Right atrium auricular region (tissue), 2 donors: ENCODE measurements at regions not wholly inside any gene's neighbourhood (a gene's known extent, or its start where the extent isn't known, plus 50 kb on each side); places are given as distances from the start of the nearest gene placed in this dataset.
"Not testable (repeated sequence)": the region's sequence is repeated elsewhere in the genome, so short reads cannot be mapped to it uniquely, and the experiment has no call there.

Experiments used
- DNase-seq: peaks from one replicate; pipeline ENCODE4 v3.0.0-alpha.2; 2019; ENCODE audit warnings: low spot score
- H3K27ac ChIP-seq, 2 donors: fragments of 200-600 bp; sonication (generic); 1 replicate in 1 of 2; 2 replicates in 1 of 2; pipeline ENCODE4 v1.5.1; 2016 to 2019
- H3K27me3 ChIP-seq, 2 donors: fragments of 200-600 bp; sonication (generic); one replicate each; pipeline versions ENCODE4 v1.5.1 to v1.6.0; 2017 to 2019
- H3K36me3 ChIP-seq: fragments of 200-600 bp; sonication (generic); one replicate; pipeline ENCODE4 v1.5.1; 2016
- H3K4me1 ChIP-seq, 2 donors: fragments of 200-600 bp; sonication (generic); one replicate each; pipeline versions ENCODE4 v1.5.1 to v1.6.0; 2017 to 2019
- H3K4me3 ChIP-seq, 2 donors: fragments of 200-600 bp; sonication (generic); 1 replicate in 1 of 2; 2 replicates in 1 of 2; pipeline ENCODE4 v1.5.1; 2017 to 2019; ENCODE audit warnings: mild to moderate bottlenecking in 1 of 2, moderate library complexity in 1 of 2
- H3K9me3 ChIP-seq, 2 donors: fragments of 200-600 bp; sonication (generic); one replicate each; pipeline ENCODE4 v1.5.1; 2019
- CTCF ChIP-seq, 2 donors: fragments of 200-600 bp; sonication (generic); IDR thresholded peaks; one replicate each; pipeline ENCODE4 v1.5.1; 2019; ENCODE audit warnings: antibody characterized with exemption in 2 of 2

GRCh38 chr6:86685230-86685797 lies 252.0 kb upstream of the HTR1E start:
- no peaks in the 10 kb centered on the region for H3K36me3 ChIP-seq
- H3K27me3 ChIP-seq: no peaks in the 10 kb centered on the region
- no peak overlapping the region for H3K27ac ChIP-seq
- TF ChIP-seq CTCF (IDR thresholded peaks at IDR 0.05): no peak
- no peaks in the 10 kb centered on the region for H3K9me3 ChIP-seq
- H3K4me3 ChIP-seq: no peak overlapping the region
- H3K4me1 ChIP-seq: no peaks in the 10 kb centered on the region
- no peak for DNase-seq

GRCh38 chr6:86683132-86683908 lies 254.0 kb upstream of the HTR1E start:
- no peaks in the 10 kb centered on the region for H3K36me3 ChIP-seq
- H3K4me1 ChIP-seq: no peaks in the 10 kb centered on the region
- no peak for DNase-seq
- TF ChIP-seq CTCF (IDR thresholded peaks at IDR 0.05): no peak
- H3K9me3 ChIP-seq: no peaks in the 10 kb centered on the region
- no peaks in the 10 kb centered on the region for H3K27me3 ChIP-seq
- H3K27ac ChIP-seq: no peak overlapping the region
- no peak overlapping the region for H3K4me3 ChIP-seq

GRCh38 chr6:86682297-86682696 lies 255.0 kb upstream of the HTR1E start:
- DNase-seq: no peak
- no peak overlapping the region for H3K4me3 ChIP-seq
- H3K36me3 ChIP-seq: no peaks in the 10 kb centered on the region
- no peaks in the 10 kb centered on the region for H3K27me3 ChIP-seq
- no peak overlapping the region for H3K27ac ChIP-seq
- no peak for TF ChIP-seq CTCF (IDR thresholded peaks at IDR 0.05)
- no peaks in the 10 kb centered on the region for H3K9me3 ChIP-seq
- H3K4me1 ChIP-seq: no peaks in the 10 kb centered on the region

- not testable (repeated sequence) for H3K4me3 ChIP-seq, H3K4me1 ChIP-seq, H3K27ac ChIP-seq, DNase-seq, H3K9me3 ChIP-seq, H3K36me3 ChIP-seq, H3K27me3 ChIP-seq
Observed at GRCh38 chr6:86681140-86681539, 256.2 kb upstream of the HTR1E start.

- peaks cover 0 to 16% of the 10 kb centered on the region in 2 donors for H3K9me3 ChIP-seq
- not testable (repeated sequence) for H3K4me3 ChIP-seq, H3K27ac ChIP-seq, DNase-seq, H3K36me3 ChIP-seq, H3K27me3 ChIP-seq, H3K4me1 ChIP-seq
Observed at GRCh38 chr6:86672125-86672524, 265.2 kb upstream of the HTR1E start.

GRCh38 chr6:86657192-86657591 lies 280.1 kb upstream of the HTR1E start:
- Histone ChIP-seq H3K27me3 (no peaks in the 10 kb centered on the region), H3K9me3 (no peaks in the 10 kb centered on the region), H3K36me3 (no peaks in the 10 kb centered on the region), H3K4me3 (no peak overlapping the region), H3K27ac (no peak overlapping the region), H3K4me1 (no peaks in the 10 kb centered on the region)
- DNase-seq: no peak
- TF ChIP-seq CTCF (IDR thresholded peaks at IDR 0.05): no peak

- H3K4me3 ChIP-seq: no peak overlapping the region
- H3K4me1 ChIP-seq: no peaks in the 10 kb centered on the region
- no peak overlapping the region for H3K27ac ChIP-seq
- no peak for DNase-seq
- no peaks in the 10 kb centered on the region for H3K9me3 ChIP-seq
- H3K27me3 ChIP-seq: no peaks in the 10 kb centered on the region
- TF ChIP-seq CTCF (IDR thresholded peaks at IDR 0.05): no peak
- no peaks in the 10 kb centered on the region for H3K36me3 ChIP-seq
Observed at GRCh38 chr6:86629123-86629522, 308.2 kb upstream of the HTR1E start.
